ELF-1 (cell line): ENCODE measurements at regions not wholly inside any gene's neighbourhood (a gene's known extent, or its start where the extent isn't known, plus 50 kb on each side); places are given as distances from the start of the nearest gene placed in this dataset.

Experiments
- DNase-seq: peaks from one replicate; pipeline ENCODE4 v3.0.0-alpha.2; 2016; ENCODE audit warnings: low read depth, low spot score

DNA sequence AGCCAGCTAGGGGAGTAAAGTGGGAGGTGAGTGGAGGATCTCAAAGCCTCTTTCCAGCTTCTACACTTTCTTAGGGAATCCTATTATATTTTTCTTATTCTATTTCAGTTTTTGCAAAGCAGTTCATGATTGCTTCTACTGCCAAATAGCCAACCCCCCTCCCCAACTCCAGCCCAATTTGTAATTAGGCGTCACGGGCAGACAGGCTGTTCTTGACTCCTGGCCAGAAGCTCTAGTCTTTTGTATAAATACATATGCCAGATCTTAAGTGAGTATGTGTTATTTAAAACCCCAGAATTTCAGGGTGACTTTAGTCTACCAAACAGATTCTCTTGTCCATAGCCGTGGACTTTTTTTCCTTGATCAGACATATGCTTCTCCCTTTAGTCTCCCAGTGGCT, 255.2 kb downstream of the BUB3 start:
- no peak for DNase-seq

DNA sequence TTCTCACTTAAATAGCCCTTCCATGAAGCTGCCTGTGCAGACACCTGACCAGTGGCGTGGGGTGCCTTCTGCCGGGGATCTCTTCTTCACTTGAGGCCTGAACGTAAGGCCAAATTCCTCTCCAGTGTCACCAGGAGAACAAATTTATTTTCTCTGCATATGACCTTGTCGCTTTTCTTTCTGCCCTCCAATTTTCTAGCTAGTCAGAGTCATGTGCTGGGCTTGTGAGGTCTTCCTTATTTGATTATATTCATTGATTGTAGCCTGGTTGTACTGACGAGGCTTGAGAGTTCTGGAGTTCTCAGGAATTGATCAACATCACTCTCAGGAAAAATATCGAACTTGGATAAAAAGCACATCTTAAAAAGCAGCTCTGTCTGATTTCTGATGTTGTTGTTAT, 255.7 kb downstream of the BUB3 start:
- no peak for DNase-seq

DNA sequence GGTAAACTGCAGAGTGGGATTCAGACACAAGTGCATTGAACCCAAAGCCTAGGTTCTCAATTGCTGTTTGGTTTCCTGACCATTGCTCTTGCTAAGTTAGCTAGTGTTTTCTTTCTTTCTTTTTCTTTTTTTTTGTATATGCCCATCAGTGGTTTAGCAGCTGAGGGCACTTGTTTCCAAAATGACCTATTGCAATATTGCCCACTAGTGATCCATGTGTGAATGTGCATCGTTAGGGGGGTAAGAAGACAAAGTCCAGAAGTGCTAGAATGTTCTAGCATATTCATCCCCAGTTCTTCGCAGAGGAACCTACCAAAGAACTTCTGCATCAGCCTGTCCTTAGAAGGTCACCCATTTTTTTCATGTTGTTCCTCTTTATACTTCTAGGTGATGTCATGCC, 252.8 kb upstream of the GPR26 start:
- no peak for DNase-seq

DNA sequence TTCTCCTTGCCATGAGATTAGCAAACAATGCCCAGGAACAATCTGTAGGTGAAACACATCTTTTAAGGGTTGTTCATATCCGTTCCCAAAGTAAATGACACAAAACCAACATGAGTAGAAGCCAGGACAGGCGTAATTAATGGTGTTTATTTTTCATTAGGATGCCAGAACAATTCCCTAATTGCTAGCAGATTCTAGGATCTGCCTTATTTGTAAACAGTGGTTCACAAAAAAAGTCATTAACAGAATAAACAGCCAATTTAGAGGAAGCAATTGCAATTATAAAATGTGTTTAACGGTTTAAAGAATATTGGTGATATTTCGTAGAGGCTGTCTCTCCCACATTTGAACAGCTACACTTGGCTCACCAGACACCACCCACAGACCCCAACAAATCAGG, 250.6 kb upstream of the GPR26 start:
- DNase-seq = no peak

DNA sequence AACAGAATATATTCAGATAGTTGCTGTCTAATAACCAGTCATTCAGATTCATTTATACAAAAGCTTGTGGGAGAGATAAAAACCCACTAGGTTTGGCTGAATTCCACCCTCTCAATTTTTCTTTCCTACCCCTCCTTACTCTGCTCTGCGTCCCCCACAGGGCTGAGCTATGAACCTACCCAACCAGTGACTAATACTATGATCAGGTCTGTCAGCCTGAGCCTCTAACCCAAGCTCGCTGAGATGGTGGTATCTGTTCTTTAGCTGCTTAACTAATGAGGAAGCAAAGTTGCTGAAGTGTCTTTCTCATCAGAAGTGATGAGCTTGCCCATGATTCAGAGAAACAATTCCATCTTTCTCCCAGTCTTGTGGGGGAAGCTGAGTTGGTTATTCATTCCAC, 248.7 kb upstream of the GPR26 start:
- DNase-seq = no peak

DNA sequence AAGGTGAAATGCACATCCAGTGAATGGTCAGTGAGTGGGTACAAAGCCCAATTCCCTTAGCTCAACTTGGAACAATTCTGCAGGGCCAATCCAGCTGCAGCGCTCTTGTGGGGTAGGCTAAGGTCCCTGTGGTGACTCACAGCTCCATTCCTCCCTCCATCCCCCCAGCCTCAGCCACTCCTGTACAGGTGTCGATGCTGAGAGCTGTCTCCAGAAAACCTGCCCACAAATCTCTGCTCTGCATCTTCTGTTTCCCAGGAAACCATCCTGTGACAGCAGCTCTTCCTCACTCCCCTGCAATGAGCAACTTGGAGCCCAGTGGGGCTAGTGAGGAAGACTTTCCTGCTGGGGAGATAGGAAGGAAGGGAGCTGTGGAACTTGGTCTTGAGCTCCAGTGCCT, 244.7 kb upstream of the GPR26 start:
- DNase-seq = no peak

DNA sequence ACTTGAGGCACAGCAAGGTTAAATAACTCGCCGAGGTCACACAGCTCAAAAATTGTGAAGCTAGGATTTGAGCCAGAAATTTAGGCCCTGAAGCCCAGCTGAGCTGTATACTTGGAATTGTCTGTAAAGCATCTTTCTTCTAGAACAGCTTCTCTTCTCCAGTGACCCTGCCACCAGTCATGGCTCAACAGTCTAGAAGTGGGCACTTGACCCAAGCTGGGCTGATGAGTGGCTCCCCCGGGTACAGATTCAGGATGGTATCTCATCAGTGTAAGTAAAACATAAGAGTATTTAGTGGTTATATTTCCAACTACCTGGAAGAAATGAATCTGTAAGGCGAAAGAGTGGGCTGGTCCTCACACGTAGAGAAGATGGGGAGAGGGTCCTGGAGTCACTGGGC, 243.9 kb upstream of the GPR26 start:
- no peak for DNase-seq

DNA sequence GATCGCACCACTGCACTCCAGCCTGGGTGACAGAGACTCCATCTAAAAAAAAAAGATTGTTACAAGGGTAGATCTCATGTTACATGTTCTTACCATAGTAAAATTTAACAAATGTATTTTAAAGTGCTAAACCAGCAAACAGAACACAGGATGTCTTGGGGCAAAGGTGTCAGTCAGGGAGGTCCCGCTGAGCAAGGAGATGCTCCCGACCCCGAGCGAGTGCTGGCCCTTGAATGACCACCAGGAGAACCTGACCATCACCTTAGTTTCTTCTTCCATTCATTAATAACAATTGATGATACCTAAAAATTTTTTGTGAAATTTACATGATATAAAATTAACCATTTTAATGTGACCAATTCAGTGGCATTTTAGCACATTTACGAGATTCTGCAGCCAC, 241.6 kb upstream of the GPR26 start:
- DNase-seq = no peak

DNA sequence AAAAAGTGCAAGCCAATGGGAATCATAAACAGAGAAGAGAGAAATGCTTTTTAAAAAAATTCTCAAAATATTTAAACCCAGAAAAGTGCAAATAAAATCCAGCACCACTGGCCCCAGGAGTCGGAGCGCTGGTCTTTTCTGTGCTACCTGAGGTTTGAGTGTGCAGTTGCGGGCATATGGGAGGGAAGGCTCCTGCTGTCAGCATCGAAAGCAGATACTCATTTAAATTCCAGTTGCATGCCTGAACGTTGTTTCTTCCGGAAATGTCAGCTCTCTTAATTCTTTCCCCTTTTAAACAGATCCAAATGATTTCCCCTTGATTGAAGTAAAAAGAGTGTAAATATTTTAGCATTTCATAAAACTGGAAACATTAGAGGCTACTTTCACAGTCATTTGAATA, 240.5 kb upstream of the GPR26 start:
- no peak for DNase-seq

DNA sequence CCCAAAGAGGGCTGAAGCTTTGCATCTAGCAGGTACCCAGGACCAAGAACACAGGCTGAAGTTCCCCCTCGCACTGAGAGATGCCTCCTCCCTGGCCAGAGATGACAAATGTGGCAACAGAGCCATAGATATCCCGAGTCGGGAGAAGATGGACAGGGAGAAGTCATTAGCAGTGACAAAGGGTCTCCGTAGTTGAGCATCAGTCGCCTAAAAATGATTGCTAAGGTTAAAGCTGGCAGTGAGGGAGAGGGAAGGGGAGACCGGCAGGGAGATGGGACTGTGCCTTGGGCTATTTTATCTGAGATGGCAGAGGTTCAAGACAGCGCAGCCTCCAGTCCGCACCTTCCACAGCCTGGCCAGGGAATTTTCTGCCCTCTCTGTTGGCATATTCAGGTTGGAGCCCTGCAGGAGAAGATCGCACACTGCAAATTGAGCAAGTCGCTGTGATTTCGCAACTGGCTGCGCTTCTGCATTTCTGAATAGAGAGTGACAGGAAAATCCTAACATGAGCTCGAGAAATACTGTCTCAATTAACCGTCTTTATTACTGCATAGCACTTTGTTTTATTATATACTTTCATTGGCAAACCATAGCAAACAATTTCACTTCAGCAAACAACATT, 238.9 kb upstream of the GPR26 start:
- DNase-seq = peak; percentile 14

DNA sequence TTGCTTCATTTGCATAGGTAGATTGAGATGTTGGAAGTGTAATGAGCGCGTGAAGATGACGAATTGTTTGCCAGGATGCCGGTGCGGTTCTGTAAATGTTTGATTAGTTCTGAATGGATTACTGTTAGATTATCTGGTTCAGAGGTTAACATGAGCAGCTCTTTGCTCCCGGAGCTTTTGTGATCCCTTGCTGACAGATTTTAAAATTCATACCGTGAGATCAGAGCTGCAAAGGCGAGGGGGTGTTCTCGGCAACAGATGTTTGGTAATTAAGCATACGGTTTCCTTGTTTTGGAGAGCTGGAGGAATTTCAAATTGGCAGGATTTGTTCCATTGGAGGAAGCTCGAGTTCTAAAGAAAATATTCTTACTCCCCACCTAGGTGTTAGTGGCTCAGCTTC, 237.8 kb upstream of the GPR26 start:
- DNase-seq = no peak

DNA sequence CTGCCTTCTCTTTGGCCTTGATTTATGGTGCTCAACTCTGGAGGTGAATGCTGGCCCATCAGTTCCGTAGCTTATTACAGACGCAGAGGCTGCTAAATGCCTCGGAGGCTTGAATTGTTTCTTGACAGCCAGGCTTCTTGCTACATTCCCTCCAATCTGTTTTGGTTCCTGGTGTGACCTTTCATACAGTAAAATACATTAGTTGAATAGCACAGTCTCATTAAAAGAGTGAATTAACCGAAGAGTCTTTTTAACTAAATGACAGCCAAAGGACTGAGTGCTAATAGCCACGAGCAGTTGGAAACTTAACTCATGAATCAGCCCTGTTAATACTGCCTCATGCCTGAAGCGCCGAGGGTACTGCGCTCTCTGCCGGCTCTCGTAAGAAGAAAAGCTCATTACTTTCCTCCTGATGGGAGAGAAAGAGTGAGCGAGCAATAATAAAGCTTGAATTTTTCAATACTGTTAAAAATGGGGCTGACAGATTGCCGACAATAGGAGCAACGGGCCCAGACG, 236.4 kb upstream of the GPR26 start:
- peak; percentile 71 for DNase-seq

DNA sequence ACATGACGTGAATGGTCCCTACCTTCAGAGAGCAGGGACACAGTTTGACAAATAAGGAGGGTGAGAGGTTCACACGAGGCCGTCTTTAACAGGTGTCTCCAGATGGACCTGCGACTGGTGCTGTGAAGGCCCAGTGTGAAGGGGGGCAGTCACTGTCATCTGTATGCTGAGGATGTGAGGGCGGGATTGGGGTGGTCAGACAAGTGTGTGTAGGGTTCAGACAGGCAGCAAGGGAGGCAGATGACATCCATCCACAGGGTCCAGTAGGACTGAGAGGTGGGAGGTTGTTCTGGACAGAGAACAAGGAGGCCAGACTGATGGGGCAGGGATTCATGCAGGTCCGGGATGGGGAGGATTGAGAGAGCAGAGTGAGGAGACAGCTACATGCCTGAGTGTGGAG, 232.6 kb upstream of the GPR26 start:
- no peak for DNase-seq

DNA sequence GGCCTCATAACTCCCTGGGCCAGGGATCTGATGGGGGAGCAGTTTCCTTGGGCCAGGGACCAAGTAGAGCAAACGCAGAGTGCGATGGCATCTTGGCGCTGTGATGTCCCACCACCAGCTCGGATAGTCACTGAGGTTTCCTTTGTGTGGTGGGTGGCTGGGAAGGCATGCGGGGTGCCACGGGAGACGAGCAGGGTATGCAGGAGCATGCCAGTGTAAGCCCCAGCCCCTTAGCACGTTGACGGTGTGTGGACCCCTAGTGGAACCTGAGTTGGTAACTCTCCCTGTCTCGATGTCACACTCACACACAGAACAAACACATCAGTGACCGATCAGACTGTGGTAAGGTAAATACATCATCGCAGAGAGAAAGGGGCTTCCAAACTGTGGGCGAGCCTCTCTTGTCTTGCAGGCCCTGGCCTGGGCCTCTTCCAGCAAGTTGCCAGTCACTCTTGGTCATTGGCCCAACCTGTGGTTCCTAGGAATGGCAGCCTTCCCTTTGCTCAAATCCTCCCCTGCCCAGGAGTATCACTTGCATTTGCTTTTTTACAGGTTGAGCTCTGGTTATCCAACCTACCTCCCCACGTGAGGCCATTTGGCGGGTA, 231.6 kb upstream of the GPR26 start:
- no peak for DNase-seq

DNA sequence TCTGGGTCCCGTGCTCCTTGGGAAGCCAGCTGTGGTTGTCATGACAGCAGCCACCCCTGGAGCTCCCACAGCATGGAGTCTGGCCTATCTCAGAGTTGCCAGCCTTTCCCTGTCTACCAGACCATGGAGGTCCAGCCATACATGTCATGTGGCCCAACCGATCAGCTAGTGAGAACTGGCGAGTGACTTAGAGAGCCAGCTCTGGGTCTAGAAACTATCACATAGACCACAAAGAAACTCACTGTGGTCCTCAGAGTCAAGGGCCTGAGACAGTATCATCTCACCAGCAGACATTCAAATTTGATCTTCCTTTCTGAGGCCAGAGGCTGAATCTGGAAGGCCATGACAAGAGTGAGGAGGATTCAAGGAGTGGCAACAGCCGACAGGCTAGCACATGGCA, 223.3 kb upstream of the GPR26 start:
- no peak for DNase-seq

DNA sequence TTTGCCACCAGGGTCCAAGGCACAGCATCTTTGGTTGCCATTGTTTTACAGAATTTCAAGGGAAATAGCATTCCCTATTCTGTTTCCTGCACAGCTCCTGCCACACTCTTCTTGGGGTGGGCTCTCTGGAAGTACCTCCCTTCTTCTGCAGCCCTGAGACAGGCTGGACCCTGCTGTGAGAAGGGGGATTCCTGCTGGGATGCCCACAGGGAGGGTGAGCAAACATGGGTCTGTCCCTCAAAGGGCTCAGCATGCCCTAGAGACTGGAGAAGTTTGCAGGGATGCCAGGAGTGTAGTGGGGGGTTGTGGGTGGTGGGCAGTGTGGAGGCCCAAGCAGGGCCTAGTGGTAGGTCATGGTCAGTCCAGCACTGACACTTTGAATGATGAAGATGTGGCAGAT, 222.2 kb upstream of the GPR26 start:
- DNase-seq = no peak

DNA sequence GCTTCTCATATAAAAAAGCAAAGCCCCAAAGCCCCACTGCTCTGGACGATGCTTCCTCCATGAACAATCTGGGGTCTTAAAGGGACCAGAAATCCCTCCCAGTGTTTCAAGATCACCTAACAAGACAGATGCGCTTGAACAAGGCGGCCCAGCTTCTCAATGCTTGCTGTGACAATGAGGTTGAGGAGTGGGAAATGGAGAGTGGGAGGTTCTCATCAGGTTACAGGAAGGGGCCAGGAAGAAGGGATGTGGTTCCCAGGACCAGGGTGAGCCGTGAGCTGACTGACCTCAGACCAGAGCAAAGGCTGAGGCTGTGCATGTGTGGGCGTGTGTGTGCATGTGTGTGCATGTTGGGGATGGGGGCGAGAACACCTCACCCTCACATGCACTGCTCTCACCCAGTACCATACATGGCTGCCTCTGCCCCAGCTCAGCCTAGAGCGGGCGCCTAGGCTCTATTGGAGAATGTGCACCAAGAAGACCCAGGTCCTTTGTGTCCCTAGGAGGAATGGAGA, 220.8 kb upstream of the GPR26 start:
- DNase-seq = no peak

DNA sequence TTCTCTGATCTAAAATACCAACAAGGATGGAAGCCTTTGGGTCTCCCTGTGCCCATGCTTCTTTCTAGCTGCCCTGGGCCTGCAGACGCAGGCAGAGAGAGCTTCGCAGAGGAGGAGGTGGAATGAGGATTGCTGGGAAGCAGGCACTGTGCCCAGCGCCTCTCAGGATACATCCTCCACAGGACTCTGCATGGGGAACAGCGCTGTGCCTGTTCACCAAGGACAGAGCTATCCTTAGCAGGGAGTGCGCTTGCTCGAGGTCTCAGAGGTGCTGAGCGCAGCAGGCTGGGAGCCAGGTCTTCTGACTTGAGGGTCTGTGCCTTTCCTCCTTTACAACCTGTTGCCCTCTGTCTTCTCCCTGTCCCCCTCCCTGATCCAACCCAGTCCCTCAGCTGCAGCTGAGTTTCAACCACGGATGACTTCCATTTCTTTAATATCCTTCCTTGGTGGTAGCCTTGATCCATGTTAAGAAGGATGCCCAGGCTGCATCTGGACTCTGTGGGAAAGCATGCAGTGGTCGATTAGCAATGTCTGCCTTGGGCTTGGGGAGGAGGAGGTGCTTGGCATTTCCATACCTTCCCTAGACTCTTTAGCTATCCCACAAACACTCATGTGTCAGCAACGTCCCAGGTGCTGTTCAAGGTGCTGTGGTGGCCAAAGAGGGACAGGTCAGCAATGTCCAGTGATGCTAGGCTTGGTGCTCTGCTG, 219.6 kb upstream of the GPR26 start:
- peak; percentile 13 for DNase-seq

DNA sequence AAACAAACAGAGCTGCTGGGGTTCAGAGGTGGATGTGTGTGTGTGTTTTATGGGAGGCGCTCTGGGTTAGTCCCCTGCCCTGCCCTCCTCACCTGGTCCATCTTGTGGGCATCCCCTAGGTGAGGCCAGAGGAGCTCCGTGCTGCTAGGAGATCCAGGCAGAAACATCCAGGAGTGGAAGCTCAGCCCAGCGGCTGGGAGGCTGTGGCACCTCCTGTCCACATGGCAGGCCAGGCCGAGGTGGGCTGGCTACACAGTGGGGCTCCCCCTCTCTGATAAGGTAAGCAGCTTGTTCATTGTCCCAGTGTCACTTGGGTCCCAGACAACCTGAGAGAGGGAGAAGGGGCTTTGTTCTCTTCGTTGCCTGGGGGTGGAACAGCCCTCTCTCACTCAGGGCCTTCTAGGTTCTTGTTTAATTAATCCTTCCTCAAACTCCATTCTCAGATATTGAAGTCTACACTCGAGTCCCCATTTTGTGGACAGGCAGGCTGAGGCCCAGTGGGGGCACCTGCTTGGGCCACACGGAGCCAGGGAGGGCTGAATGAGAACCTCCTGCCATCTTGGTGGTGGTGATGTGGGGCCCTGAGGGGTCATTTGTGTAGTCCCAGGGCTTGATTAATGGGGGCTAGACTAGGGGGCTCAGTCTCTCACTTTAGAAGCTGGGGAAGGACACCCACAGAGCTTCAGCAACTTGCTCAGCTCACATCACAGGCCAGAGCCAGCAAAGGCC, 216.8 kb upstream of the GPR26 start:
- no peak for DNase-seq

DNA sequence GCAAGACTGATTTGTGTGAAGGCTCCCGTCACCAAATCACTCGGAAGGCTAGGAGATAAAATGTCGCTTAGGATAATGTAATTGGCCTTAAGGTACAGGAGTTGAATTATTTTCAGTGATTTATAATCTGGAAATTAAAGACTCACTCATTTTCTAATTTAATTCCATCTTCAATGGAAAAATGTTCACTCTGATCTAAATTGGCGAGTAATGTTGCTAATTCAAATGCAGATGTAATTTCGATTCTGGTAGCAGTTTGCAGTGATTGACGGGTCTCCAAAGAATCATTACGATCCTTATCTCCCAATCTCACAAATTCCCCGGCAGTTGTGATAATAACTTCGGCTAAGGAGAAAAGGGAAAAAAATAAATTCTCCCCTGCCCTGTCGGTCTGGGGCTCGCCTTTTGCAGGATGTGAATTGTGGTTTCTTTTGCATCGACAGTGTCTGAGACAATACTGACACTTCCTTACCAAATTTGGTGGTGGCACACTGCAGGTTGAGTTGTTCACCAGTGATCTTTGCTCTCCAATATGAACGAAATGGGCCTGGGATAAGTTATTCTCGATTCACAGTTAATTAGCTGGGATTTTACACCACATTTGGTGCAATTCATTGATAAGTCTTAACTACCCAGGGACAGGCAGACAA, 215.1 kb upstream of the GPR26 start:
- DNase-seq = no peak

DNA sequence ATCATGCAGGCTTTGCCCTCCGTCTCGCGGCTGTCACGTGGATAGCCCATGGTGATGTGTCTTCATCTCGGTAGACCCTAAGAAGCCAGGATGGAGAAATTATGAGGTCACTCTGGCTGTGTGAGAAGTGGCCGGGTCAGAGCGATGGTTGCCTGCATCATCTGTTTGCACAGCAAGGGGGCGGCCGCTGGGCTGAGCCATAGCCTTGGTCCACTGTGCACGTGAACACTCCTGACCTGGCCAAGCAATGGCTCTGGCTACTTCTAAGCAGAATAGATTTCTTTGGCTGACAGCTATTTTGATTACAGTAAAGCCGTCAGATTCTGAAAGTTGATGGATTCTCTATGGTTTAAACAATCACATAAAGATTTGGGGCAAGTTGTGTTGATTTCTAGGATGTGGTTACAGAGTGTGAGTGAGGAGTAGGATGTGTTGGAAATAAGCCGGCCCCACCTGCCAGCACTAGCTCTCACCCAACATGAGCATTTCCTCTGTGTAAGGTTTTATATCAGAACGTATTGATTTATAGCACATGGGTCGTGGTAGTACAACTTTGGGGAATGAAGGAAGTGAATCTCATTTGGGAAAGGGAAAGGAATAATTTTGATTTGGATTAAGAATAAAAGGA, 214.4 kb upstream of the GPR26 start:
- peak; percentile 23 for DNase-seq
